ENCODE measurements at regions not wholly inside any gene's neighbourhood (a gene's known extent, or its start where the extent isn't known, plus 50 kb on each side); places are given as distances from the start of the nearest gene placed in this dataset.
"Not testable (repeated sequence)": the region's sequence is repeated elsewhere in the genome, so short reads cannot be mapped to it uniquely, and the experiment has no call there.

- no peaks in the 10 kb centered on the region for H3K27me3 ChIP-seq (ENCODE audit: control insufficient read depth, insufficient read depth, low read length)
- intact Hi-C loops (cut with DNase I), result no loop called here
- no peak for TF ChIP-seq CTCF (IDR thresholded peaks at IDR 0.05; ENCODE audit: borderline replicate concordance, extremely low read depth, insufficient read depth)
- FAIRE-seq, result no peak
- H3K9ac ChIP-seq (ENCODE audit: low read length in 3 of 3), result no peak overlapping the region
- H3K4me3 ChIP-seq (ENCODE audit: low read length in 3 of 3), result no peak overlapping the region
- no peak overlapping the region for H3K27ac ChIP-seq (ENCODE audit: low read depth in 2 of 2, low read length in 2 of 2)
- H3K36me3 ChIP-seq (ENCODE audit: control insufficient read depth in 2 of 3, insufficient read depth in 3 of 3, low read length in 3 of 3), result peaks cover 0 to 2% (median 0%) of the 10 kb centered on the region in 3 donors
- no peaks in the 10 kb centered on the region for H3K9me3 ChIP-seq (ENCODE audit: control insufficient read depth in 2 of 3, insufficient read depth in 1 of 3, low read length in 3 of 3)
- DNase-seq, result no peak
- H3K4me1 ChIP-seq (ENCODE audit: control insufficient read depth in 2 of 3, insufficient read depth in 2 of 3, low read depth in 1 of 3, low read length in 3 of 3), result no peaks in the 10 kb centered on the region
These were observed 176.5 kb upstream of the KCTD7 start for GRCh38 chr7:66452165-66452564.

- intact Hi-C loops (cut with DNase I), result no loop called here
- H3K9ac ChIP-seq (ENCODE audit: low read length in 3 of 3), result no peak overlapping the region
- H3K27ac ChIP-seq (ENCODE audit: low read depth in 2 of 2, low read length in 2 of 2), result no peak overlapping the region
- no peaks in the 10 kb centered on the region for H3K9me3 ChIP-seq (ENCODE audit: control insufficient read depth in 2 of 3, insufficient read depth in 1 of 3, low read length in 3 of 3)
- no peak overlapping the region for H3K4me3 ChIP-seq (ENCODE audit: low read length in 3 of 3)
- H3K36me3 ChIP-seq (ENCODE audit: control insufficient read depth in 2 of 3, insufficient read depth in 3 of 3, low read length in 3 of 3), result peaks cover 0 to 2% (median 0%) of the 10 kb centered on the region in 3 donors
- no peaks in the 10 kb centered on the region for H3K4me1 ChIP-seq (ENCODE audit: control insufficient read depth in 2 of 3, insufficient read depth in 2 of 3, low read depth in 1 of 3, low read length in 3 of 3)
- no peak for DNase-seq
- H3K27me3 ChIP-seq (ENCODE audit: control insufficient read depth, insufficient read depth, low read length), result no peaks in the 10 kb centered on the region
- no peak for TF ChIP-seq CTCF (IDR thresholded peaks at IDR 0.05; ENCODE audit: borderline replicate concordance, extremely low read depth, insufficient read depth)
- no peak for FAIRE-seq
These were observed 175.3 kb upstream of the KCTD7 start for GRCh38 chr7:66453340-66453739.

- no peak for FAIRE-seq
- no peak for TF ChIP-seq CTCF (IDR thresholded peaks at IDR 0.05; ENCODE audit: borderline replicate concordance, extremely low read depth, insufficient read depth)
These were observed 174.0 kb upstream of the KCTD7 start for GRCh38 chr7:66454600-66455225.

GRCh38 chr7:66455432-66455831 is 173.2 kb upstream of the KCTD7 start:
- intact Hi-C loops (cut with DNase I); DNase-seq; H3K9me3 ChIP-seq (ENCODE audit: control insufficient read depth in 2 of 3, insufficient read depth in 1 of 3, low read length in 3 of 3); H3K4me1 ChIP-seq (ENCODE audit: control insufficient read depth in 2 of 3, insufficient read depth in 2 of 3, low read depth in 1 of 3, low read length in 3 of 3); H3K36me3 ChIP-seq (ENCODE audit: control insufficient read depth in 2 of 3, insufficient read depth in 3 of 3, low read length in 3 of 3); H3K4me3 ChIP-seq (ENCODE audit: low read length in 3 of 3); FAIRE-seq; H3K27me3 ChIP-seq (ENCODE audit: control insufficient read depth, insufficient read depth, low read length); H3K27ac ChIP-seq (ENCODE audit: low read depth in 2 of 2, low read length in 2 of 2); H3K9ac ChIP-seq (ENCODE audit: low read length in 3 of 3): not testable (repeated sequence)

More at GRCh38 chr7:66454600-66455225, 174.0 kb upstream of the KCTD7 start:
- H3K4me1 ChIP-seq (ENCODE audit: control insufficient read depth in 2 of 3, insufficient read depth in 2 of 3, low read depth in 1 of 3, low read length in 3 of 3), result no peaks in the 10 kb centered on the region
- no peaks in the 10 kb centered on the region for H3K9me3 ChIP-seq (ENCODE audit: control insufficient read depth in 2 of 3, insufficient read depth in 1 of 3, low read length in 3 of 3)
- no peak overlapping the region for H3K4me3 ChIP-seq (ENCODE audit: low read length in 3 of 3)
- intact Hi-C loops (cut with DNase I), result no loop called here
- H3K27me3 ChIP-seq (ENCODE audit: control insufficient read depth, insufficient read depth, low read length), result no peaks in the 10 kb centered on the region
- no peak overlapping the region for H3K9ac ChIP-seq (ENCODE audit: low read length in 3 of 3)
- DNase-seq, result no peak
- no peaks in the 10 kb centered on the region for H3K36me3 ChIP-seq (ENCODE audit: control insufficient read depth in 2 of 3, insufficient read depth in 3 of 3, low read length in 3 of 3)
- no peak overlapping the region for H3K27ac ChIP-seq (ENCODE audit: low read depth in 2 of 2, low read length in 2 of 2)

- H3K9ac ChIP-seq (ENCODE audit: low read length in 3 of 3), result not testable (repeated sequence)
These were observed 172.2 kb upstream of the KCTD7 start for GRCh38 chr7:66456431-66456830.

GRCh38 chr7:66458991-66459390 is 169.7 kb upstream of the KCTD7 start:
- H3K9ac ChIP-seq (ENCODE audit: low read length in 3 of 3); H3K36me3 ChIP-seq (ENCODE audit: control insufficient read depth in 2 of 3, insufficient read depth in 3 of 3, low read length in 3 of 3); H3K4me3 ChIP-seq (ENCODE audit: low read length in 3 of 3); H3K27ac ChIP-seq (ENCODE audit: low read depth in 2 of 2, low read length in 2 of 2); H3K4me1 ChIP-seq (ENCODE audit: control insufficient read depth in 2 of 3, insufficient read depth in 2 of 3, low read depth in 1 of 3, low read length in 3 of 3); H3K9me3 ChIP-seq (ENCODE audit: control insufficient read depth in 2 of 3, insufficient read depth in 1 of 3, low read length in 3 of 3); FAIRE-seq; H3K27me3 ChIP-seq (ENCODE audit: control insufficient read depth, insufficient read depth, low read length); intact Hi-C loops (cut with DNase I): not testable (repeated sequence)
- peak in 2 of 5 donors; percentile 22 to 31 for DNase-seq

More at GRCh38 chr7:66456431-66456830, 172.2 kb upstream of the KCTD7 start:
- intact Hi-C loops (cut with DNase I); H3K27me3 ChIP-seq (ENCODE audit: control insufficient read depth, insufficient read depth, low read length); H3K27ac ChIP-seq (ENCODE audit: low read depth in 2 of 2, low read length in 2 of 2); H3K4me1 ChIP-seq (ENCODE audit: control insufficient read depth in 2 of 3, insufficient read depth in 2 of 3, low read depth in 1 of 3, low read length in 3 of 3); H3K9me3 ChIP-seq (ENCODE audit: control insufficient read depth in 2 of 3, insufficient read depth in 1 of 3, low read length in 3 of 3); H3K36me3 ChIP-seq (ENCODE audit: control insufficient read depth in 2 of 3, insufficient read depth in 3 of 3, low read length in 3 of 3); FAIRE-seq; H3K4me3 ChIP-seq (ENCODE audit: low read length in 3 of 3): not testable (repeated sequence)
- DNase-seq, result peak in 2 of 5 donors; percentile 16 to 25

Data from kidney (tissue), 13 donors.